Dermis blood vessel endothelial cell (primary cell): ENCODE measurements at regions not wholly inside any gene's neighbourhood (a gene's known extent, or its start where the extent isn't known, plus 50 kb on each side); places are given as distances from the start of the nearest gene placed in this dataset.

Source experiments
- DNase-seq: peaks from one replicate; pipeline ENCODE4 v3.0.0; 2010

GRCh38 chr19:46911456-46911855 lies 50.7 kb downstream of the ARHGAP35 start:
- no peak for DNase-seq

DNA sequence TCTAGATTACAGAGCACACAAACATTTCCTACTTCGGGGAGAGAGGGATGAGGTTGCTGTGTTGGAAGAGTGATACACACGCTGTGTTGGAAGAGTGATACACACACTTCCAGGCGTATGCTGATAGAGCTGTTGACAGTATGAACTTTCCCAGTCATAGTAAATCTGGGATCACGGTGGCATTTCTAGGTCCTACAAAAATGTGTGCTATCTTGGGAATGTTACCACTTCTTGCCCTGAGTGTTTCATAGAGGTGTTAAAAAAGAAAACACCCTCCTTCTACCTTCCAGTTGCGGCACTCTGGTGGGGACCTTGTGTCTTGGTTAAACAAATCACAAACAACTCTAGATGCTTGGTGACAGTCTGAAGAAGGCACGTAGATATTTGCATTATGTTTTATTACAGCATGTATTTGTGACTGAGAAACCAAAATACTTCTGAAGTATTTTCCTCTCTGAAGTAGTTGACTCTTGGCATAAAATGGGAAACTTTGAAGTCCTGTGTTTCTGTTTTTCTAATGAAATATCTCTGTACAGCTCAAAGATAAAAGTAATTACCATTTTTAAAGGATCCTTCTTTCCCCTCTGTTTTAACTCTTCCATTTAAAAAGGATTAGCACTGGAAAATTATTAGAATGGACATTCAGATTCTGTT lies 52.5 kb downstream of the ARHGAP35 start:
- DNase-seq: no peak

- DNase-seq: peak; percentile 48
These were observed 53.1 kb downstream of the ARHGAP35 start for GRCh38 chr19:46913852-46914430.

- no peak for DNase-seq
These were observed 54.6 kb downstream of the ARHGAP35 start for GRCh38 chr19:46915386-46915785.

DNA sequence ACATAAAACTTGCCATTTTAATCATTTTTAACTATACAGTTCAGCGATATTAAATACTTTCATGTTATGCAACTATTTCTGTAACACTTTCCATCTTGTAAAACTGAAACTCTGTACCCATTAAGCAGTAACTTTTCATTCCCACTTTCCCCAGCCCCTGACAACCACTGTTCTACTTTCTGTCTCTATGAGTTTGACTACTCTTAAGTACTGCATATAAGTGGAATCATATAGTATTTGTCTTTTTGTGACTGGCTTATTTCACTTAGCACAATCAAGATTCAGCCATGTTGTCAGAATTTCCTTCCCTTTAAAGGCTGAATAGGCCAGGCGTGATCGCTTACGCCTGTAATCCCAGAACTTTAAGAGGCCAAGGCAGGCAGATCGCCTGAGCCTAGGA lies 56.2 kb downstream of the ARHGAP35 start:
- no peak for DNase-seq

- no peak for DNase-seq
These were observed 58.5 kb downstream of the ARHGAP35 start for GRCh38 chr19:46919324-46919723.

- no peak for DNase-seq
These were observed 59.6 kb downstream of the ARHGAP35 start for GRCh38 chr19:46920362-46920761.

GRCh38 chr19:46921071-46921470 lies 60.3 kb downstream of the ARHGAP35 start:
- DNase-seq: no peak

DNA sequence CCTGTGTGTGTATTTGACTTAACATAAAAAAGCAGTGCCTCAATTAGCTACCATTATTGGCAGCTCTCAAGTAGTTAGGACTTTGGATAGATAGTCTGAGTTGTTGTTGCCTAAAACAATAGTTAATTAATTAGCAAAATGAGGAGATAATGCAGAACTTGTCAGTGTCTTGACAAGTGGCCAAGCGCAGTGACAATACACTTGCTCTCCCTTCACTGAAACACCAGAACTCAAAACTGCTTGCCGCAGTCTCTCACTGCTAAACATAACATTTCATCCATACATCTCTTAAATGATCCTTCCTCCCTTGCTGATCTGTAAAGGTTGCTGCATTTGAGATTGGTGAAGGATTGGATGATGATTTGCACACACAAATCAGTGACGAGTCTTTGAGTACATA lies 61.7 kb downstream of the ARHGAP35 start:
- DNase-seq: no peak

- DNase-seq: peak; percentile 89
These were observed 64.2 kb downstream of the ARHGAP35 start for GRCh38 chr19:46924874-46925547.

DNA sequence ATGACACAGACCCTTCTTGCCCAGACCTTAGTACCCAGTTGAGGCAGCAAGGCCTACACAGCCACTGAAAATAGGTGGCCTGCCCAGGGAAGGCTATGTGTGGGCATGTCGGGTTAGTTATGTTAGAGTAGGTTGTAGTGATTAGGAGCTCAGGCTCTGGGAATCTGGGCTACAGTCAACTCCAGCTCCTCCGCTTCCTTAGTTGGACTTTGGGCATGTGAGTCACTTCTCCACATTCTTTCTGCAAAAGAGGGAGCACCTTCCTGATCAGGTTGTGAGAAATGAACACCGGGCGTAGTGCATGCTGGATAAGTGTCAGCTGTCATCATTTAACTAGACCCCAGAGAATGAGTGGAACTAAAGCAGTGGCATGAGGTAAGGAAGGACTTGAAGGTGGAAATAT lies 64.8 kb downstream of the ARHGAP35 start:
- peak; percentile 63 for DNase-seq

DNA sequence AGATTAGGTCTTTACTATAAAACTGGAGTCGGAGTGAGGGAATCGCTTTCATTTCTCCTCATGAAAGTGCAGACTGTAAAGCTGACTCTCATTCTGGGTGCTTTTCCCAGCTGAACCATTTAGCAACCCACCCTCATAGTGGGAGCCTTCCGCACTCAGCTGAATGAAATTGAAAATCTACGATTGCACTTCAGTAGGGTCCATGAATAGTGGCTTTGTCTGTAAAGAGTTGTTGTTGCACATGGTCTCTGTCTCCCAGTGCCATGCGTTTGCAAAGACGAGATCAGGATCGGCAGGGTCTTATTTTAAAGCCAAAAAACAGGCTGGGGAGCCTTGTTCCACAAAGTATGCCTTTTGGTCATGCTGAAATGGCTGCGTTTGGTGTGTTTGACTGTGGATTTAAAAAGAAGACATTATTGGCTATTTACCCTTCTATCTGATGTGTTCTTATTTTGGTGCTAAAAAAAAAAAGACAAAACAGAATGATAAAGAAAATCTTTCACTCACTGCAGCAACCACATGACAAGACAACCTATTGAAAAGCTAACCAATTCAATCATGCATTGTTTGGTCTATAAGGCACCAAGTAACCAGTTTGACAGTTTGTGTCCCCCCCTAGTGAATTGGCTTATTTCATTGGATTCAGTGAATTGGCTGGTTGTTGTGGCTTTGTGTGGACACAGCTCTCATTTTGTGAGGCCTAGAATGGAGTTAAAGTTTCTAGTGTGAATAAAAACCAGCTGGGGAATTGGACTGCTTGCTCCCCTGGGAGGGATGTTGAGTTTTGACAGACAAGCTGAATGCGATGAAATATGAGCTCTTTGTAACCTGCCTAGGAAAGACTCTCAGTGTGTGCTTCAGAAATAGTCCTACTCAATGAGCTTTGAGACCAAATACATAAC lies 65.6 kb downstream of the ARHGAP35 start:
- no peak for DNase-seq

DNA sequence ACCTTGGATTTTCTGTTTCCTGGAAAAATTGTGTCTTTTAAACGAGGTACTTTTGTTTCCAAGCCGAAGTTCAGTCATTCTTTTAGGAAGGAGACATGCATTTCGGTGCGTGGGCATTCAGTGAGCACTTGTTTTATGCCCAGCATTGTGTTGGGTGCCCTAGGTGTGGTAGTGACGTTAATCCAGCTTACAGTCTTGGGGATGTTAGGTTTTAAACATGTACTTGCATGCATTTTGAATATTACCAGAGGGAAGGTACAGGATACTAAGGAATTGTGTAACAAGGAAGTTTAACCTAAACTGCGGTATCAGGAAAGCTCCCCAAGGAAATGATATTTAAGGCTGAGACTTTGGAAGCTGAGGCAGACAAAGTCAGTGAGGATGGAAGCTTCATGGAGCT lies 66.3 kb downstream of the ARHGAP35 start:
- no peak for DNase-seq

GRCh38 chr19:46927893-46928292 lies 67.1 kb downstream of the ARHGAP35 start:
- DNase-seq: no peak

DNA sequence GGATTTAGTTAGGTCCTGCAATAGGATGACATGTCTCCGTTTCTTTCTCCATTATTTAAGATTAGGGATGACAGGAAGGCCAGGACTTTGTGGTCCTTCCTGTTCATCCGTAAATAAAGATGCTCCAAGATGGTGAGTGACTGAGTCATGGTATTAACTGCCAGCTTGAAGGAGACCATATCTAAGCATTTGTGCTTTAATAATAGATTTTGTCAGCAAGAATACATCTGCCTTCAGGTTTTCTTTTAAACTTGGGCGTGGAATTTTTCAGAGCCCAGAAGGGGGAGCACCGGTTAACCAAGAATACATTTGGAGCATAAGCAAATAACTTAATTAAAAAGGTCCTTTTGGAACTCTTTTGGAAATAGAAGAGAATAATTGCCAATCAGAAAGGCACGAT lies 68.2 kb downstream of the ARHGAP35 start:
- DNase-seq: no peak

DNA sequence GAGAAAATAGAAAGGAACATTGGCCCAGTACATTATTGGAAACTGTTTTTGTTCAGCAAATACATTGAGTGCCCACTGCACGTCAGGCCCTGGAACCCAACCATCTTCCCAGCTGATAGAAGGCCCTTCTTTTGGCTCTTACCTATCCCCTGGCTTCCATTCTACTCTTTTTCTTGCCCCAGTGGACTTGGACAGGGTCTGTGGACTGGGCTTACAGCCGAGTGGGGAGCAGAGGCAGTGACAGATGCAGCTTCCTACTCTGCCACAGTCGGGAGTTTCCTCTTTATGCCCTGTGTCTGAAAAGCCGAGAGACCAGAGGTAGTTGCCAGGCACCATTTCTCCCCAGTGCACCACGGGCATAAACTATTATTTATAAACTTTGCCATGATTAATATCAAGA lies 70.4 kb downstream of the ARHGAP35 start:
- DNase-seq: no peak

DNA sequence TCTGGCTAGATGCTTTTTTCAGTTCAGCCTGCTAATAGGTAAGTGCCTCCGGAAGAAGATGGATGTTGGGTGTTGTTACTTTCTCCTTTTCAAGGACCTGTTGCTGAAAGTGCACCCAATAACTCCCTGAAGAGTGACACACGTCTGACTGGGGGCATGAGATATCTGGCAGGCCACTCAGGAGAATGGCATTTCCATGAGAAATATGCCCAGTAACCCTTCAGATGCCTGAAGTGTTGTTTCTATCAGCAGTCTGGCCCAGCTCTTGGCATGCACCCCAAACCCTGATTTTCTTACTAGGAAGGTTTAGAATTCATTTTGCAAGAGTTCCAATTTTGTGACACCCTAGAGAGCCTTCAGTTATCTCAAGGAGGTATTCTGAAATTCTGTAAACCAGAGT lies 71.5 kb downstream of the ARHGAP35 start:
- DNase-seq: peak; percentile 66

- peak; percentile 44 for DNase-seq
These were observed 74.4 kb downstream of the ARHGAP35 start for GRCh38 chr19:46935066-46935663.

- no peak for DNase-seq
These were observed 76.3 kb upstream of the NPAS1 start for GRCh38 chr19:46943150-46943946.

GRCh38 chr19:46944123-46944748 lies 75.4 kb upstream of the NPAS1 start:
- DNase-seq: no peak

DNA sequence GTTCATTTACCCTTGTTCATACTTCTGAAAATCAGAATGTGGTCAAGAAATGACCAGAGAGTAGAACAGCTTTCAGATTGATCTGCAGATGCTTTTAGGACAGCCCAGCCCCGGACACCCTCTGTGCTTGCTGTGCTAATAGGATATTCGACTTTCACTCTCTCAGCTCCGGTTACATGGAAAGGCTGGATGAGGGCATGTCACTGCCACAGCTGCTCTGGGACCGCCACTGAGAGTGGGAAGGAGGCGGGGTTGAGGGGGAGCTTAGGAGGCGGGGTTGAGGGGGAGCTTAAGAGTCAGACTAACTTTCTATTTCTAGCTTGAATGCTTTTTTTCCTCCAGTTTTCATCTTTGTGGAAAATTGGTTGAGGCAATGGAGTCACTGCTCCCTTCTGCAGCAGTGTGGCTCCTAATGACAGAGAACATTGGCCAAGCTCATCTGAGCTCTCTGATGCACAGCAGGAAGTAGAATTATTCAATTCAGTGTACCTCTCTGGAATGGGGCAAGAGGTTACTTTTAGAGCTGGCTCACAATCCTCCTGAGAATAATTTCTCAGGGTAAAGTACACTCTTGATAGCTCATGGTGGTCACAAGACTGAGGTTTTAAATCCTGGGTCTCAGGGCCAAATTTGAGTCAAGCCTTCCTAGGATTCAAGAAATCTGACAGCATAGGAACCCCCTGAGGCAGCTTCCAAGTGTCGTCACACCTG lies 74.6 kb upstream of the NPAS1 start:
- DNase-seq: peak; percentile 49
